ENCODE measurements at regions not wholly inside any gene's neighbourhood (a gene's known extent, or its start where the extent isn't known, plus 50 kb on each side); places are given as distances from the start of the nearest gene placed in this dataset.

DNA sequence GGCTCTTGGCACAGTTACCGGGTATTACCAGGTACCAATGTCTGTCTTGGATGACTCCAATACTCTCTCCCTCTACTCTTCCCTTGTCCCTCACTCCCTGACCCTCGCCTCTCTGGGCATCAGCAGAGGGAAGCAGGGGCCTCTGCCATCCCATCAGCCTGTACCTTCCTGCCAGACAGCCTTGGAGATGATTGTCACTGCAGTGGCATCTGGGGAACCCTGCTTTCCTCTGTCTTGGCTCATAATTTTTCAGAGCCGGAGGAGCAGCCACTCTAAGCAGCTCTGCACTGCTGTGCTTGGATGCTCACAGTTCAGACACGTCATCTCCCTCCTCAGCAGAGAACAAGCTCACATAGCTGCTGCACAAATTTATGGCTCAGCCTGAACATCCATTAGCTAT is 274.1 kb downstream of the SMARCA2 start:
- TF ChIP-seq EZH2 (IDR thresholded peaks at IDR 0.05; ENCODE audit: insufficient read depth, low read length): no peak
- TF ChIP-seq, protein P1, sequence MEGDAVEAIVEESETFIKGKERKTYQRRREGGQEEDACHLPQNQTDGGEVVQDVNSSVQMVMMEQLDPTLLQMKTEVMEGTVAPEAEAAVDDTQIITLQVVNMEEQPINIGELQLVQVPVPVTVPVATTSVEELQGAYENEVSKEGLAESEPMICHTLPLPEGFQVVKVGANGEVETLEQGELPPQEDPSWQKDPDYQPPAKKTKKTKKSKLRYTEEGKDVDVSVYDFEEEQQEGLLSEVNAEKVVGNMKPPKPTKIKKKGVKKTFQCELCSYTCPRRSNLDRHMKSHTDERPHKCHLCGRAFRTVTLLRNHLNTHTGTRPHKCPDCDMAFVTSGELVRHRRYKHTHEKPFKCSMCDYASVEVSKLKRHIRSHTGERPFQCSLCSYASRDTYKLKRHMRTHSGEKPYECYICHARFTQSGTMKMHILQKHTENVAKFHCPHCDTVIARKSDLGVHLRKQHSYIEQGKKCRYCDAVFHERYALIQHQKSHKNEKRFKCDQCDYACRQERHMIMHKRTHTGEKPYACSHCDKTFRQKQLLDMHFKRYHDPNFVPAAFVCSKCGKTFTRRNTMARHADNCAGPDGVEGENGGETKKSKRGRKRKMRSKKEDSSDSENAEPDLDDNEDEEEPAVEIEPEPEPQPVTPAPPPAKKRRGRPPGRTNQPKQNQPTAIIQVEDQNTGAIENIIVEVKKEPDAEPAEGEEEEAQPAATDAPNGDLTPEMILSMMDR (IDR thresholded peaks at IDR 0.05; ENCODE audit: insufficient read depth, low read depth, low read length): no peak

Measured in astrocyte (in vitro differentiated cells and primary cell).